DOHH2 (cell line): ENCODE measurements at regions not wholly inside any gene's neighbourhood (a gene's known extent, or its start where the extent isn't known, plus 50 kb on each side); places are given as distances from the start of the nearest gene placed in this dataset.

Source experiments
- H3F3A ChIP-seq: fragments of 200-600 bp; sonication (generic), shearing (Covaris generic); 2 replicates; pipeline ENCODE4 v1.6.0; 2016; ENCODE audit warnings: antibody characterized with exemption, mild to moderate bottlenecking; ENCODE audit not compliant: control insufficient read depth, insufficient read depth
- H3K27ac ChIP-seq: fragments of 200-600 bp; sonication (generic); 2 replicates; pipeline ENCODE4 v1.5.1; 2014; ENCODE audit warnings: low read depth, mild to moderate bottlenecking, low read length, moderate library complexity
- H3K27me3 ChIP-seq: fragments of 200-600 bp; sonication (generic); 2 replicates; pipeline ENCODE4 v1.6.1; 2014; ENCODE audit warnings: mild to moderate bottlenecking, low read length, mixed read lengths; ENCODE audit not compliant: control insufficient read depth
- H3K36me3 ChIP-seq: fragments of 200-600 bp; sonication (generic); 2 replicates; pipeline ENCODE4 v1.6.1; 2014; ENCODE audit warnings: mild to moderate bottlenecking, low read length, moderate library complexity, mixed read lengths; ENCODE audit not compliant: control insufficient read depth
- H3K4me1 ChIP-seq: fragments of 200-600 bp; sonication (generic); 2 replicates; pipeline ENCODE4 v1.6.1; 2014; ENCODE audit warnings: mild to moderate bottlenecking, low read length, mixed read lengths; ENCODE audit not compliant: control insufficient read depth
- H3K4me2 ChIP-seq: fragments of 200-600 bp; sonication (generic); 2 replicates; pipeline ENCODE4 v1.6.0; 2014; ENCODE audit warnings: mild to moderate bottlenecking, low read length, moderate library complexity
- H3K4me3 ChIP-seq: fragments of 200-600 bp; sonication (generic); 2 replicates; pipeline ENCODE4 v1.5.1; 2014; ENCODE audit warnings: mild to moderate bottlenecking, low read length, mixed read lengths
- H3K79me2 ChIP-seq: fragments of 200-600 bp; sonication (generic); 2 replicates; pipeline ENCODE4 v1.6.1; 2014; ENCODE audit warnings: mild to moderate bottlenecking, low read length, mixed read lengths; ENCODE audit not compliant: control insufficient read depth
- H3K9me2 ChIP-seq: fragments of 200-600 bp; sonication (generic); replicated peaks from 2 replicates; pipeline ENCODE4 v1.6.1; 2014; ENCODE audit warnings: mild to moderate bottlenecking, low read length, mixed read lengths; ENCODE audit not compliant: control insufficient read depth
- H3K9me3 ChIP-seq: fragments of 200-600 bp; sonication (generic); 2 replicates; pipeline ENCODE4 v1.6.1; 2014; ENCODE audit warnings: antibody characterized with exemption, low read length, mixed read lengths; ENCODE audit not compliant: control insufficient read depth, insufficient read depth
- H4K20me1 ChIP-seq: fragments of 200-600 bp; sonication (generic); 2 replicates; pipeline ENCODE4 v1.6.0; 2014; ENCODE audit warnings: low read depth, mild to moderate bottlenecking, antibody characterized with exemption, low read length, moderate library complexity; ENCODE audit not compliant: control insufficient read depth, insufficient read depth
- CTCF ChIP-seq: fragments of 200-600 bp; sonication (generic); IDR thresholded peaks from one replicate; pipeline ENCODE4 v1.5.1; 2014; ENCODE audit warnings: antibody characterized with exemption, mild to moderate bottlenecking, low read depth, low read length; ENCODE audit not compliant: poor library complexity, severe bottlenecking
- EZH2phosphoT487 ChIP-seq: fragments of 200-600 bp; sonication (generic); IDR thresholded peaks from 2 replicates; pipeline ENCODE4 v1.6.1; 2017; ENCODE audit warnings: borderline replicate concordance, mild to moderate bottlenecking, antibody characterized with exemption, low read length, moderate library complexity, mixed read lengths

- Histone ChIP-seq H3K4me2 (no peak overlapping the region), H3K9me2 (no peaks in the 10 kb centered on the region), H3F3A (no peaks in the 10 kb centered on the region), H3K4me1 (no peaks in the 10 kb centered on the region), H3K79me2 (no peaks in the 10 kb centered on the region), H3K27ac (no peak overlapping the region), H3K9me3 (no peaks in the 10 kb centered on the region), H3K27me3 (peaks cover 6% of the 10 kb centered on the region), H4K20me1 (no peaks in the 10 kb centered on the region), H3K36me3 (no peaks in the 10 kb centered on the region), H3K4me3 (no peak overlapping the region)
- TF ChIP-seq EZH2phosphoT487 (no peak), CTCF (no peak)
These were observed 168.9 kb downstream of the DCK start for GRCh38 chr4:71162386-71162785.

GRCh38 chr4:71163317-71163716 is 169.9 kb downstream of the DCK start:
- no peaks in the 10 kb centered on the region for H3K9me3 ChIP-seq
- no peaks in the 10 kb centered on the region for H3K36me3 ChIP-seq
- H3K4me1 ChIP-seq = no peaks in the 10 kb centered on the region
- H3K4me3 ChIP-seq = no peak overlapping the region
- no peak for TF ChIP-seq CTCF
- no peak for TF ChIP-seq EZH2phosphoT487
- no peaks in the 10 kb centered on the region for H3K79me2 ChIP-seq
- H3F3A ChIP-seq = no peaks in the 10 kb centered on the region
- no peaks in the 10 kb centered on the region for H4K20me1 ChIP-seq
- no peak overlapping the region for H3K4me2 ChIP-seq
- peaks cover 6% of the 10 kb centered on the region for H3K27me3 ChIP-seq
- H3K27ac ChIP-seq = no peak overlapping the region
- no peaks in the 10 kb centered on the region for H3K9me2 ChIP-seq

GRCh38 chr4:71167083-71167482 is 171.7 kb upstream of the SLC4A4 start:
- Histone ChIP-seq H3K27me3 (peaks cover 6% of the 10 kb centered on the region), H3K4me3 (no peak overlapping the region), H3K79me2 (no peaks in the 10 kb centered on the region), H4K20me1 (no peaks in the 10 kb centered on the region), H3K9me2 (no peaks in the 10 kb centered on the region), H3K27ac (no peak overlapping the region), H3K4me1 (no peaks in the 10 kb centered on the region), H3F3A (no peaks in the 10 kb centered on the region), H3K9me3 (no peaks in the 10 kb centered on the region), H3K4me2 (no peak overlapping the region), H3K36me3 (no peaks in the 10 kb centered on the region)
- no peak for TF ChIP-seq CTCF
- TF ChIP-seq EZH2phosphoT487 = no peak

- no peak overlapping the region for H3K4me3 ChIP-seq
These were observed 167.2 kb upstream of the SLC4A4 start for GRCh38 chr4:71171592-71171991.

More at GRCh38 chr4:71171592-71171991, 167.2 kb upstream of the SLC4A4 start:
- Histone ChIP-seq H3K9me2 (no peaks in the 10 kb centered on the region), H3K4me1 (0 out of 2 replicates have a peak, but pooled peaks cover 6% of the 10 kb centered on the region), H4K20me1 (no peaks in the 10 kb centered on the region), H3K27ac (no peak overlapping the region), H3K79me2 (no peaks in the 10 kb centered on the region), H3F3A (no peaks in the 10 kb centered on the region), H3K36me3 (no peaks in the 10 kb centered on the region), H3K4me2 (no peak overlapping the region), H3K9me3 (no peaks in the 10 kb centered on the region), H3K27me3 (peaks cover 3% of the 10 kb centered on the region; the same call in 1 of the 2 replicates)
- TF ChIP-seq CTCF (no peak), EZH2phosphoT487 (no peak)
